Caco-2 (cell line): ENCODE measurements at regions not wholly inside any gene's neighbourhood (a gene's known extent, or its start where the extent isn't known, plus 50 kb on each side); places are given as distances from the start of the nearest gene placed in this dataset.

ENCODE experiments used
- BruUV-seq: library from RNA; stranded (reverse); fragments of 400-500 nt; replicated peaks from 2 replicates; lab custom pipeline; 2021; lab: Mats Ljungman, UMichigan
- CTCF ChIA-PET: fragments of 300-600 bp; sonication (Branson Sonifier 250); formaldehyde crosslinking; loops from one replicate; lab custom pipeline; 2022; ENCODE audit warnings: antibody characterized with exemption; lab: Charles Lee
- POLR2A ChIA-PET: fragments of 300-600 bp; sonication (Branson Sonifier 250); formaldehyde crosslinking; loops from one replicate; lab custom pipeline; 2022; ENCODE audit warnings: antibody characterized with exemption; lab: Charles Lee
- DNase-seq, 2 experiments: peaks; one replicate each; pipeline versions ENCODE4 v3.0.0 to v3.0.0-alpha.2; 2020 to 2022
- H3K27me3 ChIP-seq: replicated peaks from 2 replicates; pipeline ENCODE4 v1.6.0; 2011; ENCODE audit warnings: low read length; ENCODE audit not compliant: control insufficient read depth, insufficient read depth
- H3K36me3 ChIP-seq: 2 replicates; pipeline ENCODE4 v1.5.1; 2011; ENCODE audit warnings: low read length; ENCODE audit not compliant: control insufficient read depth, insufficient read depth
- H3K4me1 ChIP-seq: fragments of 250-450 bp; sonication (Bioruptor Pico); 2 replicates; pipeline ENCODE4 v1.5.1; 2020; ENCODE audit warnings: mild to moderate bottlenecking
- H3K4me3 ChIP-seq: 2 replicates; pipeline ENCODE4 v1.5.1; 2011; ENCODE audit warnings: low read depth, mild to moderate bottlenecking, control low read depth, low read length
- H3K9me3 ChIP-seq: fragments of 250-450 bp; sonication (Bioruptor Pico); 2 replicates; pipeline ENCODE4 v1.5.1; 2020; ENCODE audit warnings: mild to moderate bottlenecking, moderate library complexity
- H3K27ac Mint-ChIP-seq: one replicate; pipeline ENCODE4 v1.8.0; 2022; ENCODE audit warnings: mixed read lengths; ENCODE audit not compliant: unreplicated experiment
- H3K27me3 Mint-ChIP-seq: one replicate; pipeline ENCODE4 v1.8.0; 2022; ENCODE audit warnings: mixed read lengths; ENCODE audit not compliant: insufficient read depth, unreplicated experiment
- H3K36me3 Mint-ChIP-seq: one replicate; pipeline ENCODE4 v1.8.0; 2022; ENCODE audit warnings: mild to moderate bottlenecking, mixed read lengths; ENCODE audit not compliant: insufficient read depth, unreplicated experiment
- H3K4me1 Mint-ChIP-seq: one replicate; pipeline ENCODE4 v1.8.0; 2022; ENCODE audit warnings: low read depth, mixed read lengths; ENCODE audit not compliant: unreplicated experiment
- H3K4me3 Mint-ChIP-seq: one replicate; pipeline ENCODE4 v1.8.0; 2022; ENCODE audit warnings: mild to moderate bottlenecking, moderate library complexity, mixed read lengths; ENCODE audit not compliant: unreplicated experiment
- H3K9me3 Mint-ChIP-seq: one replicate; pipeline ENCODE4 v1.8.0; 2022; ENCODE audit warnings: mixed read lengths; ENCODE audit not compliant: unreplicated experiment
- intact Hi-C: fragments of 100-400 bp; cut with micrococcal nuclease; formaldehyde crosslinking; loops from one replicate; pipeline ENCODE4 v1.10.0; 2022; ENCODE audit not compliant: unreplicated experiment
- TF ChIP-seq, protein P1 (sequence below), 2 experiments: fragments of 200-600 bp in 1 of 2; IDR thresholded peaks; 1 replicate in 1 of 2; 2 replicates in 1 of 2; pipeline versions ENCODE4 v1.5.1 to v1.8.0; 2011 to 2022; ENCODE audit warnings: antibody characterized with exemption in 1 of 2, control low read depth in 1 of 2, inconsistent platforms in 1 of 2, low read depth in 1 of 2, low read length in 1 of 2, mild to moderate bottlenecking in 1 of 2, moderate library complexity in 1 of 2; ENCODE audit not compliant: insufficient read depth in 1 of 2, severe bottlenecking in 1 of 2, unreplicated experiment in 1 of 2

GRCh38 chr1:83060651-83061390, 938.1 kb downstream of the TTLL7 start:
- peaks cover 12% of the 10 kb centered on the region for H3K4me1 ChIP-seq
- H3K9me3 ChIP-seq, result 0 out of 2 replicates have a peak, but pooled peaks cover 4% of the 10 kb centered on the region
- H3K4me3 ChIP-seq, result no peak overlapping the region
- Mint-ChIP-seq H3K27me3 (no peaks in the 10 kb centered on the region), H3K9me3 (no peaks in the 10 kb centered on the region), H3K4me3 (no peak overlapping the region), H3K27ac (no peak overlapping the region), H3K36me3 (peaks cover 7% of the 10 kb centered on the region), H3K4me1 (peaks cover 8% of the 10 kb centered on the region)
- no TSS peak for BruUV-seq
- no peaks in the 10 kb centered on the region for H3K36me3 ChIP-seq
- ChIA-PET CTCF (no interaction called here), POLR2A (interaction anchor here (0.6 kb wide), 1 partner anchor 73 kb away, joined by 3 read pairs; no protein-coding TSS in a partner anchor)
- DNase-seq, result no peak
- TF ChIP-seq, protein P1, sequence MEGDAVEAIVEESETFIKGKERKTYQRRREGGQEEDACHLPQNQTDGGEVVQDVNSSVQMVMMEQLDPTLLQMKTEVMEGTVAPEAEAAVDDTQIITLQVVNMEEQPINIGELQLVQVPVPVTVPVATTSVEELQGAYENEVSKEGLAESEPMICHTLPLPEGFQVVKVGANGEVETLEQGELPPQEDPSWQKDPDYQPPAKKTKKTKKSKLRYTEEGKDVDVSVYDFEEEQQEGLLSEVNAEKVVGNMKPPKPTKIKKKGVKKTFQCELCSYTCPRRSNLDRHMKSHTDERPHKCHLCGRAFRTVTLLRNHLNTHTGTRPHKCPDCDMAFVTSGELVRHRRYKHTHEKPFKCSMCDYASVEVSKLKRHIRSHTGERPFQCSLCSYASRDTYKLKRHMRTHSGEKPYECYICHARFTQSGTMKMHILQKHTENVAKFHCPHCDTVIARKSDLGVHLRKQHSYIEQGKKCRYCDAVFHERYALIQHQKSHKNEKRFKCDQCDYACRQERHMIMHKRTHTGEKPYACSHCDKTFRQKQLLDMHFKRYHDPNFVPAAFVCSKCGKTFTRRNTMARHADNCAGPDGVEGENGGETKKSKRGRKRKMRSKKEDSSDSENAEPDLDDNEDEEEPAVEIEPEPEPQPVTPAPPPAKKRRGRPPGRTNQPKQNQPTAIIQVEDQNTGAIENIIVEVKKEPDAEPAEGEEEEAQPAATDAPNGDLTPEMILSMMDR (IDR thresholded peaks at IDR 0.05; ENCODE audit: insufficient read depth in 1 of 2, low read depth in 1 of 2, low read length in 1 of 2, severe bottlenecking in 1 of 2, unreplicated experiment in 1 of 2), result no peak
- H3K27me3 ChIP-seq, result no peaks in the 10 kb centered on the region
- intact Hi-C loops, result no loop called here

DNA sequence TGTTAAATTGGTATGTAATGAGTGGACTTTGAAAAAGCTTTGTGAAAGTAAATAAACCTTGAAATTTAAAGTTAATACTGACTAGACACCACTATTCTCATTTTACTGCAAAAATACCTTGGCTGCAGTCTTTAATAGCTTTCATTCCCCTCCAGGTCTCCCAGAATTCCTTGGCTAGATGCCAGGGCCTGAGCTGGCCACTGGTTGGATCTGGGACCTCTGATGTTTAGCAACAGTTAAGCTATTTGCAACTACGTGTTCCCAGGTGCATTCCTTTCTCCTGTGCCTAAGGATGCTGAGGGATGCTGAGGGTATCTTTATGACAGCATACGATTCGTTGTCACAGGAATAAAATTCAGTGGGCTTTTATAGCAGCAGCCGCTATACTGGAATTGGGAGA, 938.7 kb downstream of the TTLL7 start:
- Mint-ChIP-seq H3K9me3 (peaks cover 2% of the 10 kb centered on the region), H3K36me3 (peaks cover 13% of the 10 kb centered on the region), H3K4me1 (peaks cover 14% of the 10 kb centered on the region), H3K27ac (no peak overlapping the region), H3K27me3 (no peaks in the 10 kb centered on the region), H3K4me3 (no peak overlapping the region)
- intact Hi-C loops, result no loop called here
- no TSS peak for BruUV-seq
- peaks cover 14% of the 10 kb centered on the region for H3K4me1 ChIP-seq
- H3K36me3 ChIP-seq, result no peaks in the 10 kb centered on the region
- CTCF ChIA-PET, result no interaction called here
- DNase-seq, result no peak
- TF ChIP-seq, protein P1 (IDR thresholded peaks at IDR 0.05; ENCODE audit: insufficient read depth in 1 of 2, low read depth in 1 of 2, low read length in 1 of 2, severe bottlenecking in 1 of 2, unreplicated experiment in 1 of 2), result no peak
- H3K9me3 ChIP-seq, result 0 out of 2 replicates have a peak, but pooled peaks cover 4% of the 10 kb centered on the region
- POLR2A ChIA-PET, result interaction anchor here (0.6 kb wide), 1 partner anchor 72 kb away, joined by 3 read pairs; no protein-coding TSS in a partner anchor
- no peak overlapping the region for H3K4me3 ChIP-seq
- no peaks in the 10 kb centered on the region for H3K27me3 ChIP-seq

DNA sequence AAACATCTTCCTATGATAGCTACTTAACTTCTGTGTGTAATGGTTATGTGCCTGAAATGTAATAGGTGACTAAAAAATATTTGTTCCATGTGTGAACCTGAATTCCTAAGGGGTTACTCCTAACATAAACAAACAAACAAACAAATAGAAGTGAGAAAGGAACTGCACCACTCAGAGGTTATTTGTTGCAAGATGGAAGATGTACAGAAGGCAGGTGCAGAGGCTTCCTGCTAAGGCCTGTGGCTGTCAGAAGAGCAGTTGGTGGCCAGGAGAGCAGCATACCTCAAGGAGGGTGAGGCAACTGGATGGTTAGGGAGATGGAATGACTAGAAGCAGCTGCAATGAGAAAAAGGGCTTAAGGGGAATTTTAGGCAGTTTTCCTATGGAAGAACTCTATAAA, 940.6 kb downstream of the TTLL7 start:
- TF ChIP-seq, protein P1 (IDR thresholded peaks at IDR 0.05; ENCODE audit: insufficient read depth in 1 of 2, low read depth in 1 of 2, low read length in 1 of 2, severe bottlenecking in 1 of 2, unreplicated experiment in 1 of 2), result no peak
- Mint-ChIP-seq H3K27me3 (no peaks in the 10 kb centered on the region), H3K27ac (no peak overlapping the region), H3K36me3 (peaks cover 16% of the 10 kb centered on the region), H3K9me3 (peaks cover 15% of the 10 kb centered on the region), H3K4me3 (no peak overlapping the region), H3K4me1 (peaks cover 19% of the 10 kb centered on the region)
- Histone ChIP-seq H3K9me3 (0 out of 2 replicates have a peak, but pooled peaks cover 4% of the 10 kb centered on the region), H3K4me1 (peaks cover 25% of the 10 kb centered on the region), H3K36me3 (no peaks in the 10 kb centered on the region), H3K4me3 (no peak overlapping the region), H3K27me3 (no peaks in the 10 kb centered on the region)
- BruUV-seq, result no TSS peak
- intact Hi-C loops, result no loop called here
- ChIA-PET POLR2A (no interaction called here), CTCF (no interaction called here)
- DNase-seq, result no peak
